GM18502 (cell line): ENCODE measurements at regions not wholly inside any gene's neighbourhood (a gene's known extent, or its start where the extent isn't known, plus 50 kb on each side); places are given as distances from the start of the nearest gene placed in this dataset.
"Not testable (repeated sequence)": the region's sequence is repeated elsewhere in the genome, so short reads cannot be mapped to it uniquely, and the experiment has no call there.

Experiments
- ATAC-seq: cut with Tn5 transposase; IDR thresholded peaks from one replicate; pipeline ENCODE4 v1.9.1; 2021; ENCODE audit warnings: mild to moderate bottlenecking; ENCODE audit not compliant: unreplicated experiment, poor library complexity

DNA sequence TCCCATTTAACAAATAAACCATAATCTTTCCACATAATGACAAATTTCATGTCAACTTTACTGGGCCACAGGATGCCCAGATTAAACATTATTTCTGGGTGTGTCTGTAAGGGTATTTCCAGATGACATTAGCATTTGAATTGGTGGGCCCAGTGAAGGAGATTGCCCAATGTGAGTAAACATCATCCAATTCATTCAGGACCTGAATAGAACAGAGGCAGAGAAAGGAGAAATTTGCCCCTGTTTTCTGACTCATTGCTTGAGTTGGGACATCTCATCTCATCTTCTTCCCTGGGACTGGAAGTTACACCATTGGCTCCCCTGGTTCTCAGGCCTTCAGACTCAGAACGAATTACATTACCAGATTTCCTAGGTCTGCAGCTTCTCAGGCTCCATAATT is 142.9 kb downstream of the TPBG start:
- ATAC-seq = no peak

DNA sequence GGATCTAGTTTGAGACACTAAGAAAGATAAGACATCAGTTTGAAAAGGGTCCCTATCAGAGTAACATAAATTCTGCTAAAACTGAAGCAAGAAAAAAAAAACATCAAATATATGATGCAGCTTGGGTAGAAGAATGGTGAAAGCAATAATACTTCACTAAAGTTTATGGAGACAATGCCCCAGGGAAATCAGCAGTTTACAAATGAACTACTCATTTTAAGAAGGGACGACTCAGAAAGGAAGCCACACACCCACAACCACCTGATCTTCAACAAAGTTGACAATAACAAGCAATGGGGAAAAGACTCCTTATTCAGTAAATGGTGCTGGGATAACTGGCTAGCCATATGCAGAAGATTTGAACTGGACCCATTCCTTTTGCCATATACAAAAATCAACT is 143.5 kb downstream of the TPBG start:
- ATAC-seq = peak; percentile 80

DNA sequence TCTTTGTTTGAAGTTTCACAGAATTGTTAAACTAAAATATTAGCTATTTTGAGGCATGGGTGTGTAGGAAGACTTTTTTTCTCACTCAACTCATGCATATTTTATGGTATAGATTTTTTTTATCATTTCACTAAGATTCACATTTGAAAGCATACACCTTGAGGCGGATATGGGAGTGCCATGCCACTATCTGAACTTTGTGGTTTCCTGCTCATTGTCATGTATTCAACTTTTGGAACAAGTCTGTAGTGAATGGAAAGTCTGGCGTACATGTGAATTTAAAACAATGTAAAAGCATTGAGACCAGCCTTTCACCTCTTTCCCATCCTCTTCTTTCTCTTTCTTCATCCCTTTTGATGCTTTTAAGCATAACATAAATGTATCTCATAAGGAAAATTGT is 147.9 kb downstream of the TPBG start:
- no peak for ATAC-seq

DNA sequence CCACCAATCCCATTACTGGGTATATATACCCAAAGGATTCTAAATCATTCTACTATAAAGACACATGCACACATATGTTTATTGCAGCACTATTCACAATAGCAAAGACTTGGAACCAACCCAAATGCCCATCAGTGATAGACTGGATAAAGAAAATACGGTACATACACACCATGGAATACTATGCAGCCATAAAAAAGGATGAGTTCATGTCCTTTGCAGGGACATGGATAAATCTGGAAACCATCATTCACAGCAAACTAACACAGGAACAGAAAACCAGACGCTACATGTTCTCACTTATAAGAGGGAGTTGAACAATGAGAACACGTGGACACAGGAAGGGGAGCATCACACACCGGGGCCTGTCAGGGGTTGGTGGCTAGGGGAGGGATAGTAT is 154.3 kb downstream of the TPBG start:
- ATAC-seq = not testable (repeated sequence)

DNA sequence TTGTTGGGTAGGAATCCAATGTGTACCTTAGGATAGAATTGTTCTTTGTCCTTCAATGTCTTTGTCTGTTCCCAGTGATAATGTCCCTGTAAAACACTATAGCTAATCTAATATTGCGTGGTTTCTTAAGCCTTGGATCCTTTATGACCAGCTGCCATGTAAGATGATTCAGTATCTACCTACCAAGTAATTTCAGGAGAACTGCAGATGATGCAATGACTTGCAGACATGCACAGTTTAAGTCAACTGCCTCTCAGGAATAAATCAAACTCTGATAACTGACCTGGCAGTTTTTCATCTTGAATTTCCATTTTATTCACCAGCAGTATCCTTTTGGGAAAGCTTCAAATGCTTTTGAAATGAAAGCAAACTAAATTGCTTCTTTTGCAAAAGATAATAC is 157.8 kb downstream of the TPBG start:
- ATAC-seq = no peak

DNA sequence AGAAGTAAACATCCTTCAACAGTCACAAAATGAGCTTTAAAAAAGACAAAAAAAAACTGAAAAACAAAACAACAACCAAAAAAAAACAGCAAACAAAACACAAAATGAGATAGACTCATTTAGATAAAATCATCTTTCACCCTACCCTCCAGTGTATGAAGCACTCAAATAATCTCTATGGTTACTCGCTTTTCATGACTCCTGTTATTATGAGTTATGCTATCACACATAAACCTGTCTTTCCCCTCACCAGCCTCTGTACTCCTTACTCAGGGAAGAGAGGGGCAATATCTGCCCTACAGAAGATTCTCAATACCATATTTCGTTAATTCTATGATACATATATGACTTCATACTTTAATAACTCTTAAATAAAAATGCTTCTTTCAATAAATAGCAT is 158.2 kb downstream of the TPBG start:
- ATAC-seq = no peak

DNA sequence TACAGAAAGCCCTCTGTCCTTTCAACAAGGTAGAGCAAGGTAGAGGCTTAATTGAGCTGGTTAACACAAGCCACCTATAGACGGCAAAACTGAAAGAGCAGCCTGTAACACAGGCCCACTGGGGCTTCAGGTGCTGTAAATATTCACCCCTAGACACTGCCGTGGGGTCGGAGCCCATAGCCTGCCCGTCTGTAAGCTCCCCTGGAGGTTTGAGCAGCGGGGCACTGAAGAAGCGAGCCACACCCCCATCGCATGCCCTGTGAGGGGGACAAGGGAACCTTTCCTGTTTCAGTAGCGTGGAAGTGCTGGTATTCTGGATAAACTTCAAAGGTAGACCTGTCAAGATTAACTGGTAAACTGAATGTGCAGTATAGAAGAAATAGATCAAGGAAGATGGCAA is 160.4 kb downstream of the TPBG start:
- no peak for ATAC-seq

DNA sequence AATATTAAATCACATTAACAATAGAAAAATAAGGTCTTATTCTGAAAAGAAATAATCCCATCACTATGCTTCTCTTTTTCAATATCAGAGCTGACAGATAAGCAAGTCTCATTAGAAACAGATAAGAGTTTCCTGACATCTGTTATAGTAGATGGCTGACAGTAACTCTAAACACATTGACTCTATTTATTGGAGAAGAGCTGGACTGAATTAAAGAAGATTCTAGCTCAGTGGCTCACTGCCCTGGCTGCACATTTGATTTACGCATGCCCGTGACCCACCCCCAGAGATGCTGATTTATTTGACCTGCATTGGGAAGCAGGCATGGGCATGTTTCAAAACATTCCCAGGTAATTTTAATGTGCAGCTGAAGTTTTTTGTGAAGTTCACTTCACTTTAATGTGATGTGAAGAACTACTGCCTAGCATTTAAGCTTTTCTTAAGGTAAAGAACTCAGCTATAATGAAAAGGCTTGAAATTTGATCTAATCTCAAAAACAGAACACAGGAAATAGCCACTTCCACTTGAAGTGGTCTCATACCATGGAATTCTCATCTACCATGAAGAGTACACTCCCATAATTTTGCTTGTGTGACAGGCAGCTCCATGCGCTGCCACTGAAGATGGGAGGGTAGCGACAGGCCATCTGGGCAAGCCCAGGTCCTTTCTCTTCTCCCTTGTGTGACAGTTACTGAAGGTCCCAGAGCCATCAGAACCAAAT is 162.3 kb downstream of the TPBG start:
- no peak for ATAC-seq

DNA sequence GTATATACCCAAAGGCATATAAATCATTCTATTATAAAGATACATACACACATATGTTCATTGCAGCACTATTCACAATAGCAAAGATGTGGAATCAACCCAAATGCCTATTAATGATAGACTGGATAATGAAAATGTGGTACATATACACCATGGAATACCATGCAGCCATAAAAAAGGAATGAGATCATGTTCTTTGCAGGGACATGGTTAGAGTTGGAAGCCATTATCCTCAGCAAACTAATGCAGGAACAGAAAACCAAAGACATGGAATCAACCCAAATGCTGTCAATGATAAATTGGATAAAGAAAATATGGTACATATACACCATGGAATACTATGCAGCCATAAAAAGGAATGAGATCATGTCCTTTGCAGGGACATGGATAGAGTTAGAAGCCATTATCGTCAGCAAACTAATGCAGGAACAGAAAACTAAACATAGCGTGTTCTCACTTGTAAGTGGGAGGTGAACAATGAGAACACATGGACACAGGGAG is 166.4 kb downstream of the TPBG start:
- not testable (repeated sequence) for ATAC-seq

DNA sequence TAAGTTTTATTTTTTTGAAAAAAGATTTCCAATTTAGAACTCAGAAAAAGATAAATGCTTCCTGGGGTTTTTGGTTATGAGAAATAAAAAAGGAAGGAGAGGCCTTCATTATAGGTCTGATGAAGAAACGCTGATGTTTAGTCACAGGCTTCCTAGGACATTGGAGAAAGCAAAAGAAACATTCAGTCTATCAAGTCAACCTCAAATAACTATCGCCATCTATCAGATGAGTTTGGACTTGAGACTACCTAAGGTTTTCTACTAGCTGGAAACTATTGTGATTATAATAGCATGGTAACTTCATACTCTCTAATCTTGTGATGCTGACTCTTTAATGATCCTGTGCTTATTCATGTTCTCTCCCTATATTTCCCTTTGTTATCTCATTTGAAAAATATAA is 171.3 kb downstream of the TPBG start:
- ATAC-seq = no peak

DNA sequence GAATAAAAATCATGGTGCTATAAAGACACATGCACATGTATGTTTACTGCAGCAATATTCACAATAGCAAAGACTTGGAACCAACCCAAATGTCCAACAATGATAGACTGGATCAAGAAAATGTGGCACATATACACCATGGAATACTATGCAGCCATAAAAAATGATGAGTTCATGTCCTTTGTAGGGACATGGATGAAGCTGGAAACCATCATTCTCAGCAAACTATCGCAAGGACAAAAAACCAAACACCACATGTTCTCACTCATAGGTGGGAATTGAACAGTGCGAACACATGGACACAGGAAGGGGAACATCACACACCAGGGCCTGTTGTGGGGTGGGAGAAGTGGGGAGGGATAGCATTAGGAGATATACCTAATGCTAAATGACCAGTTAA is 185.9 kb downstream of the TPBG start:
- ATAC-seq = not testable (repeated sequence)

DNA sequence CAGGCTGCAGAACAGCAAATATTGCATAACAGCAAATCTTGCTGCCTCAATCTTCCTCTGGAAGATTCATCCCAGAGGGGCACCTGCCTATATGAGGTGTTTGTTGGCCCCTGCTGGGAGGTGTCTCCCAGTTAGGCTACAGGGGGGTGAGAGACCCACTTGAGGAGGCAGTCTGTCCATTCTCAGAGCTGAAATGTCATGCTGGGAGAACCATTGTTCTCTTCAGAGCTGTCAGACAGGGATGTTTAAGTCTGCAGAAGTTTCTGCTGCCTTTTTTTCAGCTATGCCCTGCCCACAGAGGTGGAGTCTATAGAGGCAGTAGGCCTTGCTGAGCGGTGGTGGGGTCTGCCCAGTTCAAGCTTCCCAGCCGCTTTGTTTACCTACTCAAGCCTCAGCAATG is 187.7 kb downstream of the TPBG start:
- not testable (repeated sequence) for ATAC-seq

DNA sequence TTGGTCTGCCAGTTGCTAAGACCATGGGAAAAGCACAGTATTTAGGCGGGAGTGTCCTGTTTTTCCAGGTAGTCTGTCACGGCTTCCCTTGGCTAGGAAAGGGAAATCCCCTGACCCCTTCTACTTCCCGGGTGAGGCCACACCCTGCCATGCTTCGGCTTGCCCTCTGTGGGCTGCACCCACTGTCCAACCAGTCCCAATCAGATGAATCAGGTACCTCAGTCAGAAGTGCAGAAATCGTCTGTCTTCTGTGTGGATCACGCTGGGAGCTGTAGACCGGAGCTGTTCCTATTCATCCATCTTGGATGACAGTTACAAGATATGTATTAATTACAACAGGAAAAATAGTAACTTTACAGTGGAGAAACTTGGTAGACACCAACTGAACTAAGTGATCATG is 188.2 kb downstream of the TPBG start:
- no peak for ATAC-seq

DNA sequence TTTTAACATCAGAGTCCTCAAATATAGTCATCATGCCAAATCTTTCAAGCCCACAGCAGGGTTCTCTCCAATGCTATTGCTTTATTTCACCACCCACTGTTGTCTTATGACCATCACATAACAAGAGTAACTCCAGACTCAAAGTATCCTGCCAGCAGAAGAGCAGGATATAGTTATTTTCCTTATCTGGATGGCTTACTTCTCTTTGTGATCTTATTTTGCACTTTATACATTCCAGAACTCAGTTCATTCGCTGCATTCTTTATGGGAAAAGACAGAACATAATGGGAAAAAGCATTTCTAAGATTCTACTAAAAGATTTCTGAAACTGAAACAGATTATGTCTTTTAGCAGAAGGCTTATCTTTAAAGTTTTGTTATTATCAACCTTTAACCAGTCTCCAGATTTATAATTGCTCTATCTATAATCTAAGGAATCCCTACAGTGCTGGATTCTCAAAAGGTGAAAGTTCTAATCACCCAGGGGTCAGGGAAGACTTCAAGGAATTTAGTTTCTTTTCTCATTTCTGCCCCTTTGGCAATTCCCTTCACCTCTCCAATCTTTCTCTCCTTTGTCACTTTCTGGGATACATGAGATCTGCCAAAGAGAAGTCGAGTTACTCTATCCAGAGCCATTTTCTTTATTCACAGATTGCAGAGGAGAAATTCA is 190.4 kb downstream of the TPBG start:
- no peak for ATAC-seq

DNA sequence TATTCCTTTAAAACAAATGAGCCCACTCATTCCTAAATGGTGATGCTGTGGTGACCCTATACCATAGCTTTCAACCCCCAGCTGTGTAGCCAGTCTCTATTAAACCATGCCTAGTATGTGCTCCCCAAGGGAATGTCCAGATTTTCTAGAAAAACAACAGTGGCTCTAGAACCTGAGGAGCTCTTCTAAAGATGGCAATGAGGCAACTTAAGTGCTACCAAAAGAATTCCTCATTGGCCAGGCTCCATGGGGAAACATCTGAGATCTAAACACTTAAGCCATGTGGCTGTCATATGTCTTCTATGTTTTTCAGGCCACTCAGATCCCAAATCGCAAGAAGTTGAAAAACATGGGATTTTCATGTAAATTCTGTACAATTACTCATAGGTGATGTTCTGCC is 191.0 kb downstream of the TPBG start:
- no peak for ATAC-seq

DNA sequence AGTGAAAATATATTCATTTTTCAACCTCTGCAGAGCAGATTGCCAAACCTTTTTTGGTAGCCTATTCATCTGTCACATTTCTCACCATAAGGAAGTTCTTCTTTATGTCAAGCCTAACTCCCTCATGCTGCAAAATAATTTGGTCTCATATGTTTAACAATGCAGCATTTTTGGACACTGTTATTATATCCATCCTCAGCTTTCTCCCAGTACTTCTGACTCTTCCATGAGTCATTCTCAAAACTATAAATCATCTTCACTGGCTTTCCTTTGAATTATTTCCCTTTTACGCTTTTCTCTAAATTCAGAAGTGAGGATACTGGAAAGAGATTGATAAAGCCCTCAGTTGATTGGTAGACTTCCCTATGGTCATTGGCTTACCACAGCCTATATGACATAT is 192.2 kb downstream of the TPBG start:
- ATAC-seq = no peak

DNA sequence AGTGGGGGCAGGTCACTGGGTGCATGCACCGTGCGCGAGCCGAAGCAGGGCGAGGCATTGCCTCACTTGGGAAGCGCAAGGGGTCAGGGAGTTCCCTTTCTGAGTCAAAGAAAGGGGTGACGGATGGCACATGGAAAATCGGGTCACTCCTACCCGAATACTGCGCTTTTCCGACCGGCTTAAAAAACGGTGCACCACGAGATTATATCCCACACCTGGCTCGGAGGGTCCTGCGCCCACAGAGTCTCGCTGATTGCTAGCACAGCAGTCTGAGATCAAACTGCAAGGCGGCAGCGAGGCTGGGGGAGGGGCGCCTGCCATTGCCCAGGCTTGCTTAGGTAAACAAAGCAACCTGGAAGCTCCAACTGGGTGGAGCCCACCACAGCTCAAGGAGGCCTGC is 194.9 kb downstream of the TPBG start:
- ATAC-seq = not testable (repeated sequence)

DNA sequence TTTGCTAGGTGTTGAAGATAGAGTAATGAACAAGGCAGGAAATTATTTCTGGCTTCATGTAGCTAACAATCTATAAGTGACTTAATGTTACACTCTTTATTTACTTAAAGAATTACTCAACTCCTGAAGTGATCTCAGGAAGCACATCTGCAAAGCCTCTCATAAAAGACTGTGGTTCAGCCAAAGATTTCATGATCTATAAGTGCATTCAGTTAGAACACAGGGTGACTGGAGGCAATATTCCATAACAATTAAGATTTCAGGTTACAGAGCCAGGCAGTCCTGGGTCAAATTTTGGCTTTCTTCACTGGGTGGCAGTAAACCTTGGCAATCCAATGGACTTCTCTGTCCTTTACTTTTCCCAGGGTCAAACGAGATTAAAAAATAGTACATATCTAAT is 204.0 kb downstream of the TPBG start:
- ATAC-seq = no peak

DNA sequence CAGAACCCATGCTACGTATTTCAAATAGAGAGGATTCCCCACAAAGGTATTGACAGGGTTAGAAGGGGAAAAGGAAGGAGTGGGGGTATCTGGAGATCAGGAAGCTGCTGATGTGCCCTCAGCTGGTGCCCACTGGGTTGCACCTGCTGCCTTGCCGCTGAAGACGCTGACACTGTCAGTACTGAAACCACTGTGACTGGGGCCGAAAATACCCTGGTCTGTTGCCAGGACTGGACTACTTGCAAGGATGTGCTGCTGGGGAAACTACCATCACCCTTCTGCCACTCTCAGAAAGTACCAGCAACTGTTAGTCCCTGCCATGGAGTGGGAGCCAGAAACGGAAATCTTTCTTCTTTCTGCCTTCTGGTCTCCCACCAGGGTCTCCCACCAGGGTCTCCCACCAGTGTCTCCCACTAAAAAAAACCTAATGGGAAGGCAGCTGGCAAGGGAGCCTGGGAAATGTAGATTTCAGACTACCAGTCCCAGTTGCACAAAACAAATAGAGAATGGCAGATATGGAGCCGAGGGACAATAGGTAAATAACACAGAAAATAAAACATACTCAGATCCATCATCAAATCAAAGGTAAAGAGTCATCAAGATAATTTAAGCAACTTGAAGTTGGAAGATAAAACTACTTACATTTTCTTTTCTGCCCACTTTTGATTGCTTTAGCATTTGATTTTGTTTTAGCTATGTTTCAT is 204.8 kb downstream of the TPBG start:
- ATAC-seq = peak; percentile 98

DNA sequence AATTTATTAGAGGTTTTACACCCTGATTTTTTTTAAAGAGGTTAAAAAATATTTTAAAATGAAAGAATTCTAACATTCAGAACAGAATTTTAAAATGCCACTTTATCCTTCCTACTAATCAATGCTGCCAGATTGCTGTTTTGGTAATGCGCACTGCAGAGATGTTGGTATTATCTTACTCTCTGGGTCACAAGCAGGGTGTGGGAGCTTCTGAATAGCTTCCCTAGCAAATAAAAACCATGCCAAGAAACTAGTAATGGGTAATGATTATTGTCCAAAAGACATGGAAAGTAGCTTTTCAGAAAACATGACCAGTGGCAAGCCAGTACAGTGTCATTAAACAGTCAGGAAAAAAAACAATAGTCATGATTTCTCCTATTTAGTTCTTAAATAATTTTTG is 205.4 kb downstream of the TPBG start:
- no peak for ATAC-seq

DNA sequence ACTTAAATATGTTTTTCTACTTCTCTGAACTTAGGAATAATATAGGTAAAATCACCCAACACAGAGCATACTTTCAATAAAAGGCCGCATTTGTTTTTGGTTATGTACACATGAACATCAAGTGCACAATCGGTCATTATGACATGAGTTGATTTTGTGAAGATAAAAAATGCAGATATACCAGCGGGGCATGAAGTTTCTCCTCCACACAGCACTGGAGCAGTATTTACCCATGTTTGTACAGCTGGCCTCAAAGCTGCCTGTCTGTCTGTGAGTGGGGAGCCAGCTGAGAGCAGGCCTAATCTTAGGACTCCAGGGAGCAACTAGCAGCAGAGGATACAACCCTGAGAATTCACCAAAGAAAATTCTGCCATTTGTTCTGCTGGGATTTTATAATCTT is 206.5 kb downstream of the TPBG start:
- no peak for ATAC-seq
